ENCODE measurements at regions not wholly inside any gene's neighbourhood (a gene's known extent, or its start where the extent isn't known, plus 50 kb on each side); places are given as distances from the start of the nearest gene placed in this dataset.

GRCh38 chr5:68387074-68387796, 171.7 kb downstream of the PIK3R1 start (continued):
- no peak for TF ChIP-seq ZNF394 (tag by site-specific recombination; IDR thresholded peaks at IDR 0.05; ENCODE audit: borderline replicate concordance)
- no peak for TF ChIP-seq ZNF488 (tag by site-specific recombination; IDR thresholded peaks at IDR 0.05)
- TF ChIP-seq ZNF211 (tag by site-specific recombination; IDR thresholded peaks at IDR 0.05; ENCODE audit: low read depth), result no peak
- TF ChIP-seq ZNF221 (tag by site-specific recombination; IDR thresholded peaks at IDR 0.05; ENCODE audit: borderline replicate concordance), result no peak

- no peaks in the 10 kb centered on the region for H3K4me1 ChIP-seq (ENCODE audit: control insufficient read depth, insufficient read depth, low read length)
- no peaks in the 10 kb centered on the region for H3K36me3 ChIP-seq (ENCODE audit: control insufficient read depth in 2 of 2, insufficient read depth in 1 of 2, low read length in 2 of 2)
- TF ChIP-seq ZNF423 (tag by site-specific recombination; IDR thresholded peaks at IDR 0.05), result no peak
- H3K4me3 ChIP-seq (ENCODE audit: low read depth, low read length), result no peak overlapping the region
- CTCF ChIA-PET, result no interaction called here
- no peak overlapping the region for H3K27ac ChIP-seq (ENCODE audit: extremely low read depth, low read depth, low read length)
- POLR2A ChIA-PET, result no interaction called here
- H3K9me3 ChIP-seq (ENCODE audit: control insufficient read depth, insufficient read depth, low read depth, low read length), result no peaks in the 10 kb centered on the region
Observed at GRCh38 chr5:68389618-68390017, 174.1 kb downstream of the PIK3R1 start.

GRCh38 chr5:68392617-68393016, 177.1 kb downstream of the PIK3R1 start:
- no peaks in the 10 kb centered on the region for H3K36me3 ChIP-seq (ENCODE audit: control insufficient read depth in 2 of 2, insufficient read depth in 1 of 2, low read length in 2 of 2)
- ChIA-PET POLR2A (interaction anchor here (0.5 kb wide), 1 partner anchor 63 kb away, joined by 3 read pairs; no protein-coding TSS in a partner anchor), CTCF (no interaction called here)
- H3K27ac ChIP-seq (ENCODE audit: extremely low read depth, low read depth, low read length), result no peak overlapping the region
- H3K4me1 ChIP-seq (ENCODE audit: control insufficient read depth, insufficient read depth, low read length), result peaks cover 4% of the 10 kb centered on the region
- no peak overlapping the region for H3K4me3 ChIP-seq (ENCODE audit: low read depth, low read length)
- TF ChIP-seq ZNF776 (tag by site-specific recombination; IDR thresholded peaks at IDR 0.05; ENCODE audit: borderline replicate concordance) (no peak), ZNF571 (tag by site-specific recombination; IDR thresholded peaks at IDR 0.05) (no peak), OSR2 (tag by site-specific recombination; IDR thresholded peaks at IDR 0.05) (no peak), WT1 (tag by site-specific recombination; IDR thresholded peaks at IDR 0.05) (no peak), ZSCAN23 (tag by site-specific recombination; IDR thresholded peaks at IDR 0.05) (no peak), ZNF791 (tag by site-specific recombination; IDR thresholded peaks at IDR 0.05) (no peak), ZNF174 (tag by site-specific recombination; IDR thresholded peaks at IDR 0.05) (no peak), ZNF155 (tag by site-specific recombination; IDR thresholded peaks at IDR 0.05) (no peak), ZNF621 (tag by site-specific recombination; IDR thresholded peaks at IDR 0.05) (no peak), BCL6B (tag by site-specific recombination; IDR thresholded peaks at IDR 0.05) (no peak), ZBTB26 (tag by site-specific recombination; optimal IDR thresholded peaks at IDR 0.05) (no peak), ZBTB20 (tag by site-specific recombination; IDR thresholded peaks at IDR 0.05) (no peak), ZNF692 (tag by site-specific recombination; IDR thresholded peaks at IDR 0.05) (no peak)
- H3K9me3 ChIP-seq (ENCODE audit: control insufficient read depth, insufficient read depth, low read depth, low read length), result no peaks in the 10 kb centered on the region
